Osteoblast (primary cell): ENCODE measurements at regions not wholly inside any gene's neighbourhood (a gene's known extent, or its start where the extent isn't known, plus 50 kb on each side); places are given as distances from the start of the nearest gene placed in this dataset.

Source experiments
- DNase-seq: peaks from one replicate; pipeline ENCODE4 v3.0.0; 2011; ENCODE audit warnings: low spot score, mixed read lengths; ENCODE audit not compliant: insufficient read length; ENCODE audit errors: missing footprints
- H2AFZ ChIP-seq: 2 replicates; pipeline ENCODE4 v1.6.0; 2011; ENCODE audit warnings: mild to moderate bottlenecking, low read length
- H3K27ac ChIP-seq: 2 replicates; pipeline ENCODE4 v1.5.1; 2011; ENCODE audit warnings: mild to moderate bottlenecking, low read depth, low read length, moderate library complexity
- H3K27me3 ChIP-seq: 2 replicates; pipeline ENCODE4 v1.6.0; 2012; ENCODE audit warnings: mild to moderate bottlenecking, control low read depth, inconsistent platforms, low read length, moderate library complexity; ENCODE audit not compliant: insufficient read depth
- H3K36me3 ChIP-seq: 2 replicates; pipeline ENCODE4 v1.5.1; 2011; ENCODE audit warnings: mild to moderate bottlenecking, low read length, control low read depth, moderate library complexity; ENCODE audit not compliant: insufficient read depth
- H3K4me1 ChIP-seq: 2 replicates; pipeline ENCODE4 v1.5.1; 2011; ENCODE audit warnings: mild to moderate bottlenecking, low read length, control low read depth, moderate library complexity; ENCODE audit not compliant: insufficient read depth
- H3K4me2 ChIP-seq: 2 replicates; pipeline ENCODE4 v1.6.0; 2011; ENCODE audit warnings: mild to moderate bottlenecking, low read length; ENCODE audit not compliant: insufficient read depth
- H3K4me3 ChIP-seq: fragments of 200-600 bp; sonication (generic); 3 replicates; pipeline ENCODE4 v1.5.1; 2012; ENCODE audit warnings: mild to moderate bottlenecking, low read length, inconsistent platforms; ENCODE audit not compliant: insufficient read depth
- H3K79me2 ChIP-seq: 2 replicates; pipeline ENCODE4 v1.6.0; 2012; ENCODE audit warnings: mild to moderate bottlenecking, low read length, control low read depth, inconsistent platforms; ENCODE audit not compliant: insufficient read depth
- H3K9me3 ChIP-seq: 2 replicates; pipeline ENCODE4 v1.5.1; 2011; ENCODE audit warnings: low read depth, low read length, control low read depth
- H4K20me1 ChIP-seq: 2 replicates; pipeline ENCODE4 v1.6.0; 2012; ENCODE audit warnings: mild to moderate bottlenecking, low read length, control low read depth; ENCODE audit not compliant: insufficient read depth
- TF ChIP-seq, protein P1 (sequence below): IDR thresholded peaks from 2 replicates; pipeline ENCODE4 v1.5.1; 2011; ENCODE audit warnings: mild to moderate bottlenecking, low read depth, low read length, moderate library complexity; ENCODE audit errors: extremely low read depth

- no peaks in the 10 kb centered on the region for H3K9me3 ChIP-seq
- no peaks in the 10 kb centered on the region for H3K27me3 ChIP-seq
- no peaks in the 10 kb centered on the region for H3K79me2 ChIP-seq
- peaks cover 6% of the 10 kb centered on the region for H3K4me1 ChIP-seq
- H4K20me1 ChIP-seq, result no peaks in the 10 kb centered on the region
- H3K4me3 ChIP-seq, result no peak overlapping the region
- H3K27ac ChIP-seq, result no peak overlapping the region
- peak overlapping the region; percentile 57 for H2AFZ ChIP-seq
- TF ChIP-seq, protein P1, sequence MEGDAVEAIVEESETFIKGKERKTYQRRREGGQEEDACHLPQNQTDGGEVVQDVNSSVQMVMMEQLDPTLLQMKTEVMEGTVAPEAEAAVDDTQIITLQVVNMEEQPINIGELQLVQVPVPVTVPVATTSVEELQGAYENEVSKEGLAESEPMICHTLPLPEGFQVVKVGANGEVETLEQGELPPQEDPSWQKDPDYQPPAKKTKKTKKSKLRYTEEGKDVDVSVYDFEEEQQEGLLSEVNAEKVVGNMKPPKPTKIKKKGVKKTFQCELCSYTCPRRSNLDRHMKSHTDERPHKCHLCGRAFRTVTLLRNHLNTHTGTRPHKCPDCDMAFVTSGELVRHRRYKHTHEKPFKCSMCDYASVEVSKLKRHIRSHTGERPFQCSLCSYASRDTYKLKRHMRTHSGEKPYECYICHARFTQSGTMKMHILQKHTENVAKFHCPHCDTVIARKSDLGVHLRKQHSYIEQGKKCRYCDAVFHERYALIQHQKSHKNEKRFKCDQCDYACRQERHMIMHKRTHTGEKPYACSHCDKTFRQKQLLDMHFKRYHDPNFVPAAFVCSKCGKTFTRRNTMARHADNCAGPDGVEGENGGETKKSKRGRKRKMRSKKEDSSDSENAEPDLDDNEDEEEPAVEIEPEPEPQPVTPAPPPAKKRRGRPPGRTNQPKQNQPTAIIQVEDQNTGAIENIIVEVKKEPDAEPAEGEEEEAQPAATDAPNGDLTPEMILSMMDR, result no peak
- H3K36me3 ChIP-seq, result no peaks in the 10 kb centered on the region
- no peak for DNase-seq
- no peak overlapping the region for H3K4me2 ChIP-seq
Measured at GRCh38 chr1:170874671-170875070, 60.7 kb upstream of the MROH9 start.

- Histone ChIP-seq H3K4me2 (peak overlapping the region; percentile 71), H3K36me3 (no peaks in the 10 kb centered on the region), H3K79me2 (no peaks in the 10 kb centered on the region), H3K27ac (peak overlapping the region; percentile 43), H3K9me3 (no peaks in the 10 kb centered on the region), H3K4me3 (peak overlapping the region; percentile 52), H4K20me1 (no peaks in the 10 kb centered on the region), H3K4me1 (peaks cover 21% of the 10 kb centered on the region), H3K27me3 (no peaks in the 10 kb centered on the region), H2AFZ (peak overlapping the region; percentile 75)
- DNase-seq, result no peak
- TF ChIP-seq, protein P1, result peak; percentile 72
Measured at GRCh38 chr1:170881268-170882265, 53.8 kb upstream of the MROH9 start.
